Left colon (tissue), 2 donors: ENCODE measurements at regions not wholly inside any gene's neighbourhood (a gene's known extent, or its start where the extent isn't known, plus 50 kb on each side); places are given as distances from the start of the nearest gene placed in this dataset.
"Not testable (repeated sequence)": the region's sequence is repeated elsewhere in the genome, so short reads cannot be mapped to it uniquely, and the experiment has no call there.

ENCODE experiments used
- ATAC-seq: fragments of 200-7000 bp; cut with Tn5 transposase; one replicate; pipeline ENCODE4 v1.9.1; 2020; ENCODE audit warnings: mild to moderate bottlenecking, moderate library complexity
- DNase-seq, 2 donors: peaks; one replicate each; pipeline ENCODE4 v3.0.0-alpha.2; 2020
- intact Hi-C, 2 donors: fragments of 100-400 bp; cut with DNase I in 1 of 2; cut with micrococcal nuclease in 1 of 2; formaldehyde crosslinking; loops; one replicate each; pipeline versions ENCODE4 v1.11.2 to v1.14.0; 2022; cut with DNase I, micrococcal nuclease
- donor health status: DM: no; HTN: no; CAD: no.
- donor health status: DM: yes; HTN: yes; CAD: no.

DNA sequence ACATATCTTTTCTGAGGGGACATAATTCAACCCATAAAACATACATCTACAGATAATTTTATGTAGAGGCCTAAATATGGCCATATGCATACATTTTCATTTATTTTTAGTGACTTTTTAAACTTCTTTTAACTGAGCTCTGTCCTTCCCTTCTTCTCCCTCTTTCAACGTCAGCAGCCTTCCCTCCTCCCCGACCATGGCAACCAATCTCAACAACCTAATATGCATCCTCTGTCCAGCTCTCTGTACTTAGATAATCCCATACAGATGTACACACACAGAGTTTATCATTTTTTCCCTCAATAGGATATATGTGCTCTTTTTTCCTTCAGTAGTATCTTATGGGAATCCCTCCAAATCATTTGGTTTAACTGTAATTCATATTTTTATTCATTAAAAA lies 94.3 kb downstream of the CCDC71L start:
- ATAC-seq (no peak), DNase-seq (no peak)
- intact Hi-C loops, result no loop called here

DNA sequence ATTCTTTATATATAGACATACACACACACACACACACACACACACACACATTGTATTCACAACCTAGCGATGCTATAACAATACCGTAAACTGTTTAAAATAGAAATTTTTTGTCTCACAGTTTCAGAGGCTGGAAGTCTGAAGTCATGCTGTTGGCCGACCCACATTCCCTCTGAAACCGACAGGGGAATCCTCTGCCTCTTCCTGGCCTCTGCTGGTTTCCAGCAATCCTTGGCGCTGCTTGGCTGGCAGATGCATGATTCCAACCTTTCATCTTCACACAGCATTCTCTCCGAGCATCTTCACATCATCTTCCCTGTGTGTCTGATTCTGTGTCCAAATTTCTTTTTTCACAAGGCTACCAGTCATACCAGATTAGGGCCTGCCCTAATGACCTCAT lies 94.8 kb downstream of the CCDC71L start:
- DNase-seq (no peak), ATAC-seq (no peak)
- intact Hi-C loops, result no loop called here

DNA sequence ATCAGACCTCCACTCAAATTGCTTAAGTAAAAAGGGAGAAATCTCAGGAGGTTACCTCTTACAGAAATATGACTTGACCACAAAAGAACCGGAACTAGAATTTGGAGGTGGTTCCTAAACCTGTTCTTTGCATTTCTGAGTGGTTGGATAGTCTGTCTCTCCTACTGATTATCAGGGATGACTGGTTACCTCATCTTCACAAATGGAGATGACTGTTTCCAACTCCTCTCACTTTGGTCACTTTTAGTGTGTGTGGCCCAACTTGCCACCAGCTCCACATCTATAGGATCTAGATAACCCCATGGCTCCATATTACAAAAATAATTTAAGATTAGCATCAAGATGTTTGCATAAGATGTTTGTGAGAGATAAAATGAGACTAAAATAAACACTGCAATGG lies 95.5 kb downstream of the CCDC71L start:
- intact Hi-C loops, result no loop called here
- ATAC-seq (no peak), DNase-seq (no peak)

DNA sequence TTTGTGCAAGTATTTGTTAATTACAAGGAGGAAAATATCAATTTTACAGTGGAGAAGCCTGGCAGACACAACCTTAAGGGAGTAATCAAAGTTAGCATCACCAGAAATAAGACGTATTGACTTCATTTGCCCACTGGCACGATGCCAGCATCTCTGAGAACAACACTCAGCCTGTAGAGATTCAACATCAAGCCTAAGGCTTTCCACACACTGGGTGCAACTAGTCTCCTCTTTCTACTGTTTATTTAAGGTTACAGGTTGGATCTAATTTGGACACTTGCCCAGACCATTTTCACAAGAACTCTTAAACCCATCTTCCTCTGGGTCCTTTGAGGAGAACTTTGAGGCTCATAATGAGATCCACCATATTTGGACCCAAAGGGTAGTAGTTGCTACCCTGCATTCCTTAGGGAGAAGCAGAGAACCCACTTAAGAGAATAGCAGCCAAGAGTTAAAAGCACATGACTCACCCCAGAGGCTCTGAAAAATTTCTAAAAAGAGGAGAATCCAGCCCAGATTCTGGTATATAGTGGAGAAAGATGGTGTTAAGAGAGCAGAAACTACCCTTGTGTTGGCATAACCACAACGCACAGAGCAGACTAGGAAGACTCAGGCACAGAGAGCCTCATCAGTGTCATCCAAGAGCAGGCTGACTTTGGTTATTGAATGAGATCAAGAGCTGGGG lies 97.3 kb downstream of the CCDC71L start:
- ATAC-seq (no peak), DNase-seq (peak in 1 of 2 donors; percentile 10)
- intact Hi-C loops, result no loop called here

DNA sequence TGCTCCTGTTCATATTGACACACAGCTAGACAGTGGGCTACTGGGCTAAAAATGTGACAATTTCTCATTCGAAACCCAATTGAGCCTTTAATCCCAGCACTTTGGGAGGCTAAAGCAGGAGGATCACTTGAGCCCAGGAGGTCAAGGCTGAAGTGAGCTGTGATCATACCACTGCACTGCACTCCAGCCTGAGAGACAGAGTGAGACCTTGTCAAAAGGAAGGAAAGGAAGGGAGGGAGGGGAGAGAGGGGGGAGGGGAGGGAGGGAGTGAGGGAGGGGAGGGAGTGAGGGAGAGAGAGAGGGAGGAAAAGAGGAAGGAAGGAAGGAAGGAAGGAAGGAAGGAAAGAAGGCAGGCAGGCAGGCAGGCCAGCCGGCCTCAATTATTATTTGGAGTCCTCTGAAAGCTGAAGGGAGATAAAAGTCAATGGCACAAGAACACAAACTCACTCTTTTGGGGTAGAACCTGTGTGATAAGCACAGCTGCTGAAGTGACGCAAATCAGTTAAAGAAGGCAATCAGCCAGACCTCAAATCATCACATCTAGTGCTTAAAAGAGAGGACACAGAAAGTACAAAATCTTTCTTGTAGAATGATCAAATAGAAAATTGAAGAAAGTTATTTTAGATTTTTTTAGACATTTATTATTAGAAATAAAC lies 98.1 kb downstream of the CCDC71L start:
- DNase-seq (no peak), ATAC-seq (no peak)
- intact Hi-C loops, result no loop called here

DNA sequence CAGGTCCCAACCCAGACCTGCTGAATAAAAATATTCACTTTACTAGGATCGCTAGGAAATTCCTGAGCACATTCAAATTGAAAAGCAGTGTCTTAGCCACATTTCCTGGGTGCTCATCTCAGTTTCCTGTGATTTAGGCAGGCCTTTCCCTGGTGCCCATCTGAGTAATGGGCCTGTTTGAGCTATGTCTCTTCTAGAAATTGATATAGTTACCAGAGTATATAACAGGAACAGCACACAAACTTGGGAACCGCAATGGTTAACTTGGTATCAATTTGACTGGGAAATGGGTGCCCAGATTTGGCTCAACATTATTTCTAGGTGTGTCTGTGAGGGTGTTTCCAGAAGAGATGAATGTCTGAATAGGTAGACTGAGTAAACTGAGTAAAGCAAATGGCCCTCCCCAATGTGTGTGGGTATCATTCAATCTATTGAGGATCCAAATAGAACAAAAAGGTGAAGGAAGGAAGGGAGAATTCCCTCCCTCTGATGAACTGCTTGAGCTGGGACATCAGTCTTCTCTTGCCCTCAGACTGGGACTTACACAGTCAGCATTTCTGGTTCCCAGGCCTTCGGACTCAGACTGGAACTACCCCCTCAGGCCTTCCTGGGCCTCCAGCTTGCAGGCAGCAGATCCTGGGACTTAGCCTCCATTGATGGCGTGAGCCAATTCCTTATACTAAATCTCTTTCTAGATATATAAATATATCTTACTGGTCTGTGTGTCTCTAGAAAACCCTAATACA lies 99.1 kb downstream of the CCDC71L start:
- intact Hi-C loops, result no loop called here

DNA sequence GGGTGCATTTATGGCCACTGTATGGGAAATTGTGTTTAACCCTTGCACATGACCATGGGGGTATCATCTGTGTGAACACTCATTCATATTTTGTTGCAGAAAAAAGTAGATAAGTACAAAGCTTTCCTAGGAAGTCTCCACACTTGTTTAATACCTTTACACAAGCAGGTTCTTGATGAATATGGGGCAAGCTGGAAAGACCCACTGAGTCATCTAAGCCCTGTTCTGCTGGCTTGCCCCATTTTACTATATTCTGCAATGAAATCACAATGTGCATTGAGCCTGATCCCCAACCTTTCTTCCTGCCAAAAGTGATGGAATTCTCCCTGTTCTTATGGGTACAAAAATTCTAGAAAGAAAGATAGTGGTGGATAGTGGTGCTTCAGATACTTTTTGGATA lies 99.8 kb downstream of the CCDC71L start:
- no peak for DNase-seq
- intact Hi-C loops, result no loop called here
- no peak for ATAC-seq

More for the DNA sequence above, 99.1 kb downstream of the CCDC71L start:
- ATAC-seq (no peak), DNase-seq (no peak)

DNA sequence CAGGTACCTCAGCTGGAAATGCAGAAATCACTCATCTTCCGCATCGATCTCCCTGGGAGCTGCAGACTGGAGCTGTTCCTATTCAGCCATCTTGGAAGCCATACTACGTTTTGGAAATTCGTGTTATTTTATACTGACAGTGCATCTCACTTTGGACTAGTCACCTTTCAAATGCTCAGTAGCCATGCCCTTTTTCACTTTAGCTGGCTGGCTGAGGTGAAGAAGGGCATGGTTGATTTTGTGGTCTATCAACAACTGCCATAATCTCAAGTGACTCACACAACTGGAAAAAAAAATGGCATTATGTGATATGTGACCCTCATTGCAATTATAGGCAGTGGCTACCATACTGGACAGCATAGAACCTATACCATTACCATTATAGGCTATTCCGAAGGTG lies 100.5 kb downstream of the CCDC71L start:
- DNase-seq (no peak), ATAC-seq (no peak)
- intact Hi-C loops, result no loop called here

DNA sequence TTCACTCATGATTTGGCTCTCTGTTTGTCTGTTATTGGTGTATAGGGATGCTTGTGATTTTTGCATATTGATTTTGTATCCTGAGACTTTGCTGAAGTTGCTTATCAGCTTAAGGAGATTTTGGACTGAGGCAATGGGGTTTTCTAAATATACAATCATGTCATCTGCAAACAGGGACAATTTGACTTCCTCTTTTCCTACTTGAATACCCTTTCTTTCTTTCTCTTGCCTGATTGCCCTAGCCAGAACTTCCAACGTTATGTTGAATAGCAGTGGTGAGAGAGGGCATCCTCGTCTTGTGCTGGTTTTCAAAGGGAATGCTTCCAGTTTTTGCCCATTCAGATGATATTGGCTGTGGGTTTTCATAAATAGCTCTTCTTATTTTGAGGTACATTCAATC lies 104.7 kb downstream of the CCDC71L start:
- ATAC-seq, DNase-seq, intact Hi-C loops: not testable (repeated sequence)

DNA sequence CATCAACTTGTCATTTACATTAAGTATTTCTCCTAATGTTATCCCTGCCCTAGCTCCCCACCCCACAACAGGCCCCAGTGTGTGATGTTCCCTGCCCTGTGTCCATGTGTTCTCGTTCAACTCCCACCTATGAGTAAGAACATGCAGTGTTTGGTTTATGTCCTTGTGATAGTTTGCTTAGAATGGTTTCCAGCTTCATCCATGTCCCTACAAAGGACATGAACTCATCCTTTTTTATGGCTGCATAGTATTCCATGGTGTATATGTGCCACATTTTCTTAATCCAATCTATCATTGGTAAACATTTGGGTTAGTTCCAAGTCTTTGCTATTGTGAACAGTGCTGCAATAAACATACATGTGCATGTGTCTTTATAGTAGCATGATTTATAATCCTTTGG lies 106.3 kb downstream of the CCDC71L start:
- ATAC-seq, DNase-seq, intact Hi-C loops: not testable (repeated sequence)

DNA sequence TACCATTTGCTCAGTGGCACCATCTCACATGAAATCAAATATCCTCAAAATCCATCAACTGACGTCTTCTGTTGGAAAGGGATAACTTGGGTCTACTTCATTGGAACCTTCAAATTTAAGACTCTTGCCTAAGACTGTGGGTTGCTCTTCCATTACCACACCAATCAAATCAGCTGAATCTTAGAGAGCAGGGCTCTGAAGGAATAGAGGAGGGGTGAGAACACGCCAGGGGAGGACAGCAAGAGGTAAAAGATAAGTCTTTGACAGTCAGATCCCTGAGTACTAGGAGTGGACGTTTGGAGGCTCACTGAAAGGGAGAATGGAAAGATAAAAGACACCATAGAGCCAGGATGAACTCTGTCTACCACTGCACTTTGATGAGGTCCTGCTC lies 107.5 kb downstream of the CCDC71L start:
- ATAC-seq, result no peak
- DNase-seq, result no peak
- intact Hi-C loops, result no loop called here

DNA sequence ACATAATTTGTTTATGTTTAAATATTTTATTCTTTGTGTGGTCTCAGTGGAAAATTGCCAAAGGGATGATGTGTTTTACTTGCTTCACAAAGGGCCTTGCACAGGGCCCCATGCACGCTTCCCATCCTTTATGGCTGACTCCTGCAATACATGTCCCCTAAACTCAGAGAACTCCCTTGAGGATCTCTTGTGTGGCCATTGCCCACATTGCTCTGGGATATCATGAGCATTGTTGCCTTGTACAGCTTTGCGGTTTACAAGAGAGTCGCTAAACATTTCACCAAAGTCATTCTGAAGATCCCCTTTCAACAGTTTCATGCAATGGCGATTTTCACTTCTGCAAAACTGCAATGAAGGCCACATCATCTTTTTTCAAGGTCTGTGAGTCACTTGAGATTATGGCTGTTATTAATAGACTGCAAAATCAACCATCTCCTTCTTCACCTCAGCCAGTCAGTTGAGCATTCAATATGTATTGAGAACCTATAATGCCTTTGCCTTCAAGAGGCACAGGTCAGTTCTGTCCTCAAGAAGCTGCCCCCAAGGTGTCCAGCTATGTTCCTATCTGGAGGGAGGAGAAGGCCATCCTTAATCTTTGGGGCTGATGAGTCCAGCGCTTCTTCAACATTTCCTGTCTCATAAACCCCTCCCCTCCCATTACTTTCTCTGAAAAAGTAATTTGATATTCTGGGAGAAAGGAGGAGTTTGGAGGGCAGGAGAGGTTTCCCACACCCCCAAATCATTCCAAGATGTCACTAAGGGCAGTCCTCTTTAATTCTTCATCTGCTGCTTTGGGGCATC lies 108.1 kb downstream of the CCDC71L start:
- no peak for DNase-seq
- ATAC-seq, result no peak
- intact Hi-C loops, result no loop called here

DNA sequence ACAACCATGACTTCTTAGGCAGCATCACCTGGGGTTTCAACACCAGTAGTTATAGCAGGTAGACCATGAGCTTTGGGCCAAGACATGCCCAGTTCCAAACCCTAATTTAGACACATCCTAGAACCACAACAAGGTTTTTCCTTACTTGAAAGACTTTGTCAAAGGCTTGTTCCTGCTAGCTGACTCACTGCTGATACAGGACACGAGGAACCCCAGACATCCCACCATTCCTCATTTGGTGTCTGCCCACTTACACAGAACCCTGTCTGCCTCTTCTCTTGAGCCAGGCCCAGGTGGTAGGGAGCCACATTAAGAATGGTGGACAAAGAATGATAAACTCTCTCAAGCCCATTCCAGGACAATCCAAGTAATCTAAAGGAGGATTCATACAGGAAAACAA lies 109.0 kb downstream of the CCDC71L start:
- intact Hi-C loops, result no loop called here
- DNase-seq, result no peak
- no peak for ATAC-seq

DNA sequence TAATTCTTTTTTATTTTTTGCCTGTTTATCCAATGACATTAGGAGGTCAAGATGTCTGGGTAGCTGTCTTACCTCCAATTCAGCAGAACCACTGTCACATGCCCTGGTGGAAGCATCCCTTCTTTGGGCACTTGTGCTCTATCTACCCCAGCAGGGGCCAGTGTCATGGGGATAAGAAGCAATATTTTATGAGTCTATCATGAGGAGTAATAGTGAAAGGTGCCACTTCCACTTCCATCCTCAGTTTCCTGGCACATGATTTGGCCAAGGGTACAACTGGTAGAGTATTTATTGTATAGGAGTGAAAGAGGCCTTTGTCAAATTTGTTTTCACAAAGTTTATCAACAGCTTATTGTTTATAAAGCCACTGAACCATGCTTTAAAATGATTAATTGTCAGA lies 112.5 kb downstream of the CCDC71L start:
- intact Hi-C loops, result loop anchor here in 1 of 2 donors (10.0 kb wide), 1 partner anchor 186 kb away; no protein-coding TSS in a partner anchor
- DNase-seq (no peak), ATAC-seq (no peak)

DNA sequence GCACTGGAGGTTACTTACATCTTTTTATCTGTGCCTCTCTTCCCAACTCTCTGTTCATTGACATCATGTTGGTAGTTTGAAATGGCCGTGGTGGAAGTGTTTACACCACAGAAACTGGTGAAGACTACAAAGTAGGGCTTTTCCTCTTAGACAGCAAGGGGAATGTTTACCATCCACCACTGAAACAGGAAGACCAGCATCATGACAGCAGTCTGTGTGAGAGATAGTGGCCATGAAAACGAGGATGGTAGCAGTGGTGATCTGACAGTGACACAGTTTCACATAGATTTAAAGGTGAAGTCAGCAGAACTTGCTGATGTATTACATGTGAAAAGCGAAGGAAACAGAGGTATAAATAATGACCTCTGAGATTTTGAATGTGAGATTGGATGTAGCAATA lies 115.7 kb downstream of the CCDC71L start:
- DNase-seq, result no peak
- no peak for ATAC-seq
- intact Hi-C loops, result loop anchor here in 1 of 2 donors (10.0 kb wide), 1 partner anchor 190 kb away; no protein-coding TSS in a partner anchor

DNA sequence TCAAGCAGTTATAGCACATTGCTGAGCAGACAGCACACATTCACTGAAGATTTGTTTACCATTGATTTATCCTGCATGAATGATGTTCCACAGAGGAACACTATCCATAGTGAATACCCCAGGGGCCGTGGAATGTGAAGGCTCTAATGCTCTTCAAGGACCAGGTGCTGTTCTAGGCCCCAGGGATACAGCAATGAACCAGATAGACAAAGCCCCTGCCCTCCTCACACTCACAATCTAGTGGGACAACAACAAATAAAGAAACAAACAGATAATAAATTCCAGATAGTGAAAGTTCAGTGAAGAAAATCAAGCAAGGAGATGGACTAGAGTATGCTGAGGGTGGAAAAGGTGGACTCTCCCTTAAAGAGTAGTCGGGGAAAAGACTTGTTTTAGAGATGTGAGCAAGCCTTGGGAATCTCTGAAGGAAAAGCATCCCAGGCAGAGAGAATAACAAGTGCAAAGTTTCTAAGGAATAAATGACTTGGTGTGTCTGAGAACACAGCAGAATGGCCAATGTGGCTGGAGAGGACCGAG lies 117.7 kb downstream of the CCDC71L start:
- ATAC-seq, result no peak
- intact Hi-C loops, result loop anchor here in 1 of 2 donors (5.0 to 10.0 kb wide), 2 partner anchors 114 to 192 kb away; no protein-coding TSS in a partner anchor
- no peak for DNase-seq

DNA sequence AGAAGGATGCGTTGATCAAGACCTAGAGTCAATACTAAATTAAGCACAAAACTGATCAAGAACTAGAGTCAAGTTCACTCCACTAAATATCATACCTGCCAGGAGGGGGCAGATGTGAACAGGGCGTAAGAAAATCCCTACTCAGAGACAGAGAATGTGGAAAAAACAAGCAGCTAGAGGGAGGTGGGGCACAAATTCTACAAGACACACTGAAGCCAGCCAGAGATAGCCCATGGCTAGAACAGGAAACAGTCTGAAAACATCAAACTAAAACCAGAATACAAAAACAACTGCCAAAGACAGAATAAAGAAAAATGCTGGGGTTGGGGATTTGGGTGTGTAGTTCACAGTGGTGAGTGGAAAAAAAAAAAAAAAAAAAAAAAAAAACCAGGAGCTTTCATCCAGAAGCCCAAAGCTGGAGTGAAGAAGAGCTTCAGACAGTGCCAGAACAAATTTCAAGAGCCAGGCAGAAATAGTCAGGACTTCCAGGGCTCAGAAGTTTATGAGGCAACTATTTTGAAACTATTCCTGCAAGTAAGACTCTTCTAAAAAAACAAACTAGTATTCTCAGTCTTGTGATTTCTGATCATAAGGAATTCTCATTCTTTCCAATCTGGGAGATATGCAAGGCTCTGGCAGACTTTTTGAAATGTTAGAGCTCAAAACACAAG lies 118.3 kb downstream of the CCDC71L start:
- intact Hi-C loops, result loop anchor here in 1 of 2 donors (5.0 to 10.0 kb wide), 2 partner anchors 115 to 192 kb away; no protein-coding TSS in a partner anchor
- DNase-seq (peak; percentile 57 to 73), ATAC-seq (peak; percentile 100)

DNA sequence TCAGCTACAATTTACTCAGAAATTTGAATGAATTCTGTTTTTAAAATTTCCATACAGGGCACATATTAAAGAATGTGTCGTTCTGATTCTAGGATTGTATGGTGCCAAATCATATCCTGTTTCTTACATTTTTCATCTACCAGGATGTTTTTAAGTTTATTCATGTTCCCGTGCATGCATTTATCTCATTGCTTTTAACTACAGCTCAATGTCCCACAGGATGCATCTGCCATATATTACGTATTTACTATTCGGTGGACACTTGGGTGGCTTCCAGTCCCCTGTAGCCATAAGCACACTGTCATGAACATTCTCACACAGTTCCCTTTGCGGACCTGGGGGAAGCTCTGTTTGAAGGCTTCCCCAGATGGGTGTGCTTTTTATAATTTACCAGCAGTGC lies 122.3 kb downstream of the CCDC71L start:
- intact Hi-C loops, result no loop called here
- DNase-seq (no peak), ATAC-seq (no peak)
